ENCODE measurements at regions not wholly inside any gene's neighbourhood (a gene's known extent, or its start where the extent isn't known, plus 50 kb on each side); places are given as distances from the start of the nearest gene placed in this dataset.
A peak's percentile ranks its signal among the peaks of the same experiment; 100 is the strongest.

DNA sequence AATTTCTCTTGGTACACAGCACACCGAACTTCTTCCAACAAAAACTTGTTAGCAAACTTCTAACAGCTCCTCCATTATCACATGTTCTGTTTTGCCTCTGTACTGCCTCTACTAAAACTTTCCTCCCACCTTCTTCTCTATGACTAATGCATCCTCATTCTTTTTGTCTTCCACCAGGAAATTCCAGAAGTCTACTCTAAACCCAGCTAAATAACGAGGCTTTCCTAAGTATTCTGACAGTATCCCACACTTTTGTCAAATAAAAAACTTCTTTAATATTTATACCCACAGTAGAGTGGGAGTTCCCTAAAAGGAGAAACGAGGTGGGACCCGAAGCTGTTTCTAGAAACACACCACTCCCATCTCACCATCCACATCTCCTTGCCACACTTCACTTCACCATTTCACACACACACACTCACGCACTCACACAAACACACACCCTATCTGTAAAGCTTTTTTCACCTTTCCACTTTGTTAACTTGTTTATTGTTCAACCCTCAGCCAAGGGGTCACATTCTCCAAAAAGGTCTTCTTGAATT is 280.3 kb downstream of the ARAP2 start:
- H3K4me3 Mint-ChIP-seq, result no peak overlapping the region
- no peaks in the 10 kb centered on the region for H3K27me3 Mint-ChIP-seq
- no peaks in the 10 kb centered on the region for H3K4me1 Mint-ChIP-seq
- ATAC-seq, result no peak
- no peaks in the 10 kb centered on the region for H3K36me3 Mint-ChIP-seq
- no peaks in the 10 kb centered on the region for H3K9me3 Mint-ChIP-seq
- H3K27ac Mint-ChIP-seq, result no peak overlapping the region

DNA sequence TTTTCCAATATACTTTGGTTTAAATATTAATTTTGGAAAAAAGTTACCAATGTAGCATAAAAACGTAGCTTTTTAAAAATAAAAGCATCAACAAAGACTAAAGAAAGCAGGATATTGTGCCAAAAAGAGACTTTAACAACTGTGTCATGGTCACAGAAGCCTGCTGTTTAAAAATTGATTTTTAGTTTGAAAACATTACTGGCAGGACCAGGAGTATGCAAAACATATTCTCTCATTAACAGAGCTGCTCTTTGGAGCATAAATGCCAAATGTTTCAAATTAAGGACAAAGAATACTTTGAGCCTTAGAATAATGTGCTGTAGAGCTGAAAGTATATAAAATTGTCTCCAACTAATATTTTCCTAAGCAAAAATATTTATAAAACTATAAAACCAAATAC is 279.0 kb downstream of the ARAP2 start:
- Mint-ChIP-seq H3K36me3 (no peaks in the 10 kb centered on the region), H3K27ac (no peak overlapping the region), H3K4me3 (no peak overlapping the region), H3K9me3 (no peaks in the 10 kb centered on the region), H3K27me3 (no peaks in the 10 kb centered on the region), H3K4me1 (no peaks in the 10 kb centered on the region)
- ATAC-seq, result no peak

DNA sequence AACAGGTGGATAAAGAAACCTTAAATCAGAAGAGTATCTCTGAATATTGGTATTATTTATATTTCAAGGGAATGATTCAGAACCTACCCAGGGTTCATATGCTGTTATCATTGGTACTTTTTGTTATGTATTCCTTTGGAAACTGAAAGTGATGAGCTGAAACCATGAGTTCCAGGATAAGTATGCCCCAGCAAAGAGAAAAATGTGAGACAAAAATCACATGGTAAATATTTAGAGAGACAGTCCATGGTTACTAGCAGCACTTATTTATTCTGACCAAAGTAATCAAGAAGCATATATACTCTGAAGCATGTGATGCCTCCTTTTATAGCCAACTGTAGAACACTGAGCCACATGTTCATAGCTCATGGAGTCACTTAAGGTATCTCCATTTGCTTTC is 277.7 kb downstream of the ARAP2 start:
- no peak for ATAC-seq
- no peaks in the 10 kb centered on the region for H3K27me3 Mint-ChIP-seq
- H3K36me3 Mint-ChIP-seq, result no peaks in the 10 kb centered on the region
- no peak overlapping the region for H3K4me3 Mint-ChIP-seq
- H3K9me3 Mint-ChIP-seq, result no peaks in the 10 kb centered on the region
- no peaks in the 10 kb centered on the region for H3K4me1 Mint-ChIP-seq
- H3K27ac Mint-ChIP-seq, result no peak overlapping the region

DNA sequence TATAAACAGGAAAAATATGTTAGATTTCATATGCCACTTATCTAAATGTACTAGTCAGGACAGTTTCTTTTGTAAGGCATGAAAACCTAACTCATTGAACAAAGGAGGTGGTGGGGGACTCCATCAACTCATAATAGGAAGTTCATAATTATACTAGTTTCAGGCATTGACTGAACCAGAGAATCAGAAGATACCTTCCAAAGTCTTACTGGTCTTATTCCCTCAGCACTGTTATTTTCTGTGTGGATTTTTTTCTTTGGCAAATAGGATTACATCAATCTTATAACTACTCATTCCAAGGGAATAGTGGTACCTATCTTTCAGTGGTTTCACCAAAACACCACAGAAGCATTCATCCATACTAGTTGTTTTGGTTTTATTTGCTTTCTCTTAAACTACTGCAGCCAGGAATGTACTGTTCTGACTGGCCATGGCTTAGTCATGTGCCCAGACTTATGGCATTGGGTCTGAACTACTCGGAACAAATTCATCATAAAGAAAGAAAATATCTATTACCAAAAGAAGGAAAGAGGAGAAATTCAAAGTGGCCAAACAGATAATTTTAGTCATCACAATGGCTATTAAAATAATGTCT is 273.9 kb downstream of the ARAP2 start:
- H3K4me1 Mint-ChIP-seq, result no peaks in the 10 kb centered on the region
- ATAC-seq, result peak; percentile 43
- no peaks in the 10 kb centered on the region for H3K27me3 Mint-ChIP-seq
- no peaks in the 10 kb centered on the region for H3K9me3 Mint-ChIP-seq
- H3K27ac Mint-ChIP-seq, result no peak overlapping the region
- H3K4me3 Mint-ChIP-seq, result no peak overlapping the region
- H3K36me3 Mint-ChIP-seq, result no peaks in the 10 kb centered on the region

DNA sequence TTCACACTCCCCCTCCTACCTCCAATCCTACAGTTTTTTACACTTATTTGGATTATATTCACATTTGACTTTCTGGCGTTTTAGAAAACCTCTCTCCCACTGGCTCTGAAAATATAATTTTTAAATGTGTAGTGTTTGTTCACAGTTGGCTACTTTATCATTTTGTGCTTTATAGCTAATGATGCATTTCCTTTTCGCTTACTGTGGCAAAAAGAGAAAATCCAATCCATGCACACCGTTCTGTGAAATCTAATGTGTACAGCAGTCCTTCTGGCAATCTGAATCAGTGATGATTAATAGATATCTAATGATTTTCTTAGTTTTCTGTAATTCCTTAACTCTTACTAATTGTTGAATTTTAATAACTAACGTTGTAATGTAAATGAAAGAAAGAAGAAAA is 271.5 kb downstream of the ARAP2 start:
- Mint-ChIP-seq H3K4me1 (no peaks in the 10 kb centered on the region), H3K27ac (no peak overlapping the region), H3K36me3 (no peaks in the 10 kb centered on the region), H3K9me3 (no peaks in the 10 kb centered on the region), H3K27me3 (no peaks in the 10 kb centered on the region), H3K4me3 (no peak overlapping the region)
- no peak for ATAC-seq

DNA sequence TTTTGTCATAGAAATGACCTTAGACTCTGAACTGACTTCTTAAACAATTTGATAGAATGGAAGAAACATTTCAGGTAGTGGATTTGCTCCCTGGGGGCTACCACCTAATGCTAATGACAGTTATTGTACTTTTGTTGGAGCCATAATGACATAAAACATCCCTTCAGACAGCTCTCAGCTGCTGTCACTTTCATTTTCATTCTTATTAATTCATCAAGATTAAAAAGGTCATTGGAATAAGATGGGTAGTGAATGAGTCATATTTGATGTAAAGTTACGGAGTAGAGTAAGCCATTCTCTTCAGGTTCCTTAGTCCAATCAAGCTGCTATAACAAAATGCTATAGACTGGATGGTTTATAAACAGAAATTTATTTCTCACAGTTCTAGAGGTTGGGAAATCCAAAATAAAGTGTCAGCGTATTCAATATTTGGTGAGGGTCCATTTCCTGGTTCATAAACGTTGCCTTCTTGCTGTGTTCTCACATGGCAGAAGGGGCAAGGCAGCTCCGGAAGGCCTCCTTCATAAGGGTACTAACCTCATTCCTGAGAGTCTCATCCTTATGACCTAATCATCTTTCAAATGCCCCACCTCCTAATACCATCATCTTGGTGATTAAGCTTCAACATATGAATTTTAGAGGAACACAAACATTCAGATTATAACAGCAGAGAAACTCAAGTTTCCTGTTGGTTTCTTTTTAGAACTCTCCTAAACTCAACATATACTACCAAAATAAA is 268.5 kb downstream of the ARAP2 start:
- Mint-ChIP-seq H3K4me1 (no peaks in the 10 kb centered on the region), H3K36me3 (peaks cover 5% of the 10 kb centered on the region), H3K27ac (no peak overlapping the region), H3K4me3 (no peak overlapping the region), H3K27me3 (no peaks in the 10 kb centered on the region), H3K9me3 (no peaks in the 10 kb centered on the region)
- peak; percentile 61 for ATAC-seq

DNA sequence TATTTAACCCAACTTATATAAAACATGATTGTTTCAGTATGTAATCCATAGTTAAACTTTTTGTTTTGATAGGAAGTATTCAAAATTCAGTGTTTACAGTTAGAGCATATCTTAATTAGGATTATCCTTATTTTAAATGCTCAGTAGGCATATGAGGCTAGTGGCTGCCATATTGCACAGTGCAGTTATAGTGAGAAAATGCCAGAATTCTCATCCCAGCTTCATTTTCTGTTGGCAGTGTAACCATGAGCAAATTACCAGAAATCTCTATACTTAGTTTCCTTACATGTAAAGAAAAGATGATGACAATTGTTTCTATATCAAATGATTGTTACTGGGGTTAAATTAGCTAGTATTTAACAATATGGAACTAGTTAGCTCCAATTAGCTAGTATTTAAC is 265.8 kb downstream of the ARAP2 start:
- Mint-ChIP-seq H3K27me3 (no peaks in the 10 kb centered on the region), H3K4me3 (no peak overlapping the region), H3K4me1 (peaks cover 14% of the 10 kb centered on the region), H3K27ac (no peak overlapping the region), H3K9me3 (no peaks in the 10 kb centered on the region), H3K36me3 (peaks cover 11% of the 10 kb centered on the region)
- no peak for ATAC-seq

DNA sequence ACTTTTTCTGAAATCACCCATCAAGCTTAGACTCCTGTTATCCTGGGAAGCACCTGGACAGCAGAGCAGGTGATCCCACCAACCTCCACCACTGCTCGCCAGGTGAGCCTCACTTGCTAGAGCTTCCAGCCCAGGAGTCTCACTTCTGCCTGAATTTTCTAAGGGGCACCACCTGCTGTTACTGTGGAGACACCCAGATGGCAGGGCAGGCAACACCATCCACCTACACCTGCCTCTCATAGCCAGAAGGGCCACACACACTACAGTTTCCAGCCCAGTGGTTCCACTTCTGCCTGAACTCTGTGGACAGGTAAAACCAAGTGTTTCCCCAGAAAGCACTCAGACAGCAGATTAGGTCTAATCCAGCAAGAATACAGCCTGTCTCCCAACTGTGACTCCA is 262.0 kb downstream of the ARAP2 start:
- Mint-ChIP-seq H3K4me3 (no peak overlapping the region), H3K4me1 (peaks cover 14% of the 10 kb centered on the region), H3K36me3 (peaks cover 16% of the 10 kb centered on the region), H3K27ac (no peak overlapping the region), H3K9me3 (peaks cover 4% of the 10 kb centered on the region), H3K27me3 (no peaks in the 10 kb centered on the region)
- ATAC-seq, result no peak

DNA sequence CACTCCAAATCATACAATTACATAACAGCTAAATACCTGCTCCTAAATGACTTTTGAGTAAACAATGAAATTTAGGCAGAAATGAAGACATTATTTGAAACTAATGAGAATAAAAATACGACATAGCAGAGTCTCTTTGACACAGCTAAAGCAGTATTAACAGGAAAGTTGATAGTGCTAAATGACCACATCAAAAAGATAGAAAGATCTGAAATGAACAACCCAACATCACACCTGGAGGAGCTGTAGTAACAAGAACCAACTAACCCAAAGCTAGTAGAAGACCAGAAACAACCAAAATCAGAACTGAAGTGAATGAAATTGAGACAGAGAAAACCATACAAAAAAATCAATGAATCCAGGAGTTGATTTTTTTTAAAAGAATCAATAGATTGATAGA is 257.8 kb downstream of the ARAP2 start:
- Mint-ChIP-seq H3K9me3 (peaks cover 10% of the 10 kb centered on the region), H3K36me3 (peaks cover 18% of the 10 kb centered on the region), H3K27me3 (no peaks in the 10 kb centered on the region), H3K4me1 (peaks cover 9% of the 10 kb centered on the region), H3K27ac (no peak overlapping the region), H3K4me3 (no peak overlapping the region)
- ATAC-seq, result no peak

DNA sequence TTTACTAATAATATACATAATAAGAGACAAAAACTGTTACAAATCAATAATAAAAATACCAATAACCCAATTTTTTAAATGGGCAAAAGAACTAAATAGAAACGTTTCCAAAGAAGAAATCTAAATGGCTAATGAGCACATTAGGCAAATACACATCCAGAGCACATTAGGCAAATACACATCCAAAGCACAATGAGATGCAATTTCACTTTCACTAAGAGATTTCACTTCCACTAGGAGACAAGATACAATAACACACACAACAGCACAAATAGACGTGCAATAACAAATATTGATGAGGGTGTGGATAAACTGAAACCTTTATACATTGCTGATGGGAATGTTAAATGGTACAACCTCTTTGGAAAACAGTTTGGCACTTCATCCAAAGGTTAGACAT is 250.7 kb downstream of the ARAP2 start:
- Mint-ChIP-seq H3K27me3 (no peaks in the 10 kb centered on the region), H3K9me3 (no peaks in the 10 kb centered on the region), H3K36me3 (no peaks in the 10 kb centered on the region), H3K27ac (no peak overlapping the region), H3K4me1 (no peaks in the 10 kb centered on the region), H3K4me3 (no peak overlapping the region)
- no peak for ATAC-seq

DNA sequence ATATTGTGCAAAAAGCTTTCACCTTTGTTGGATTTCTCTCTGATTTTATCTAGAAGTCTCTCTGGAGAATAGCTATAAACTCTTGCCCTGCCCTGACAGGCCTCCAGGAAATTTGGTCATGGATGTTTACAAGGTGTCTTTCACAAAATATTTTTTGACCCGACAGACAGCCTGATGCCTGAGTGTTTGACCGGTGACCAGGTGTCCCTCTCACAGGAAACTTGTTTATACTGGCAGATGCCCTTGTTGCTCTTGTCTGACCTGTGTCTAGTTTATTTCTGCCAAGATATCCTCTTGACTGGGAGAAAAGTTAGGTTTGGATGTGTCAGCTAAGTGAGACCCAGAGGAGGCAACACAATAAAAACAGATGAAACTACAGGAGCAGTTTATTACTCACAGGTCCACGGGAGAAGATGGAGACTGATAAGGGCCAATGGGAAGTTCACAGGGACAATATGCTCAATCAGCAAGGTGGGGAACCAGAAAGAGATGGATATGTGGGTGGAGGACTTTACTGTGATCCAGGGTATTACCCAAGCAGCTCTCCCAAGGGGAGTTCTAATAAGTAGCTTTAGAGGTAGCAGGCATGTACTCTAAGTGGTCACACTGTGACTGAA is 243.3 kb downstream of the ARAP2 start:
- H3K27me3 Mint-ChIP-seq, result no peaks in the 10 kb centered on the region
- H3K4me3 Mint-ChIP-seq, result no peak overlapping the region

DNA sequence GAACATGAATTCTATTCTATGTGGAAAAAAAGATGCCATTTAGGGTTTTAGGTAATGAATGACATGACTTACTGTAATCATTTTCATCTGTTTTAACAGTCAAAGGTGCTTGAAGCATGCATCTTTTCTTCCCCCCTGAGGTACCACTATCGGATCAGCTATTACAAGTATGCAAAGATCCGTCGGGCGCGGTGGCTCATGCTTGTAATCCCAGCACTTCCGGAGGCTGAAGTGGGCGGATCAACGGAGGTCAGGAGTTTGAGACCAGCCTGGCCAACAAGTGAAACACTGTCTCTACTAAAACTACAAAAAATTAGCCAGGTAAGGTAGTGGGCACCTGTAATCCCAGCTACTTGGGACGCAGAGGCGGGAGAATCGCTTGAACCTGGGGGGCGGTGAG is 241.3 kb downstream of the ARAP2 start:
- H3K4me3 Mint-ChIP-seq, result no peak overlapping the region
- H3K4me1 Mint-ChIP-seq, result no peaks in the 10 kb centered on the region
- peaks cover 4% of the 10 kb centered on the region for H3K9me3 Mint-ChIP-seq
- no peak overlapping the region for H3K27ac Mint-ChIP-seq
- ATAC-seq, result no peak
- peaks cover 14% of the 10 kb centered on the region for H3K36me3 Mint-ChIP-seq
- no peaks in the 10 kb centered on the region for H3K27me3 Mint-ChIP-seq

More for the DNA sequence above, 243.3 kb downstream of the ARAP2 start:
- Mint-ChIP-seq H3K4me1 (no peaks in the 10 kb centered on the region), H3K27ac (no peak overlapping the region), H3K9me3 (peaks cover 4% of the 10 kb centered on the region), H3K36me3 (peaks cover 12% of the 10 kb centered on the region)
- no peak for ATAC-seq

DNA sequence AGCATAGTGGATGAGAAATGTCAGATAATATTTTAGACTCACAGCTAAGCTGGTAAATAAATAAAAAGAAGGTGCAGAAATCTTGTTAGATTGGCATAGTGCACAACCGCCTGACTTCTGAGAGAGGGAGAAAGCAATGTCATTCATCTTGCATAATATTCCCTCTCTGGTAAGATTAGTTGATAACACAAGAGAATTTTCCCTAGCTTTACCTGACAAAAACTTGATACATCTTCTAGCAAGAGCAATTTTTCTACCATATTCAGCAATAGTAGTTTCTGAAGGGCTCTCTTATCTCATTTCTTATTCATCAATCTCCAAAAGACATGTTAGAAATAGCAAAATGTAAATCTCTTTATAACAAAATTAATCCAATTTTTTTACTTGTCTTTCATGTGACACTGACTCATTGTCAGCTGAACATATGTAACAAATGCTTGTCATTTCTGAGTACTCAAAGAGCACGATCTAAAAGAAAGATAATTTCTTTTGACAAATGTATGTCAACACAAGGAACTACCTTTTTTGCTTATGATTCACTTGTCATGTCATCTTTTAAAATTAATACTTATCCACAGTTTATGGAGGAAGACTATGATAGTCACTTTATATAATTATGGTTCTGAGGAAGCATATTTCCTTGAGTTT is 240.0 kb downstream of the ARAP2 start:
- Mint-ChIP-seq H3K27ac (no peak overlapping the region), H3K36me3 (peaks cover 14% of the 10 kb centered on the region), H3K9me3 (peaks cover 4% of the 10 kb centered on the region), H3K4me1 (no peaks in the 10 kb centered on the region), H3K4me3 (no peak overlapping the region), H3K27me3 (no peaks in the 10 kb centered on the region)
- ATAC-seq, result no peak

DNA sequence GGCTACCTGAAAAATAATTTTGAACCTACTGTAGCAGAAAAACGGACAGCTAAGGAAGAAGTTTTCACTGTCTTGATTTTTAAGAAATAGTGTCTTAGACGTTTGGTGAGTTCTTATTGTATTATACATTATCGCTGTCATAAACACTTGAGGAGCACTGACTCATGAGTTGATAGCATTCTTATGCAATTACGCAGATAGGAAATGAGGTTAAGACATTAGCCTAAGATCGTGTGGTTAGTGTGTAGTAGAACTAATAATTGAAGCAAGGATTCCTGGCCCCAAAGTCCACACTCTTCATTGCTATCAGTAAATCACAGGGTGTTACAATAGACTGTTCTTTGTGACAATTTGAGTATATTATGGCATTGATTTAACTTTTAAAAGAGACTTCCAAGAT is 238.1 kb downstream of the ARAP2 start:
- peaks cover 10% of the 10 kb centered on the region for H3K36me3 Mint-ChIP-seq
- H3K4me1 Mint-ChIP-seq, result no peaks in the 10 kb centered on the region
- no peaks in the 10 kb centered on the region for H3K27me3 Mint-ChIP-seq
- ATAC-seq, result no peak
- H3K4me3 Mint-ChIP-seq, result no peak overlapping the region
- no peak overlapping the region for H3K27ac Mint-ChIP-seq
- peaks cover 1% of the 10 kb centered on the region for H3K9me3 Mint-ChIP-seq

DNA sequence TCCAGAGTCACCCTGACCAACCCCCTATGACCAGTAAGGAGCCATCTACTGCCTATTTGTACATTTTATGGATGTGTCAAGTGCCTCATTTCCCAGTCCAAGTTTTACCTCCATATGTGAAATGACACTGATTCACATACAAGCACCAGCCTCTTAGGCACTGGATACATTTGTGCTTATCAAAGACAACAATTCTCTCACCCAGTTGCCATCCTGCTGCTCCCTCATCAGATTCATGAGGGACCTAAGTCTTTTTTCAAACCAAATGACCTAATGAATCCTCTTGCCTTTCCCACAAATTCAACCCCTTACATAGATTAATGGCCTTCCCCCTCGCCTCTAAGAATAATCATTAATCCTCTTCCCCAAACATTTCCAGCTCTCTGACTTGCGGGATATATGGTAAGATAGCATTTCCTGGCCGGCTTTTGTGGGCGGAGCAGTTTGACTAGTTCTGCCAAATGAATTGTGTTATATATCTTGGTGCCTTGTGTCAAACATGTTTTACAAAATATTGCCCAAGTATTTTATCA is 233.9 kb downstream of the ARAP2 start:
- Mint-ChIP-seq H3K9me3 (no peaks in the 10 kb centered on the region), H3K27ac (no peak overlapping the region), H3K27me3 (no peaks in the 10 kb centered on the region), H3K4me3 (no peak overlapping the region), H3K36me3 (peaks cover 7% of the 10 kb centered on the region), H3K4me1 (no peaks in the 10 kb centered on the region)
- no peak for ATAC-seq

Measured in stimulated activated memory B cell treated with anti-CD40 and anti-IgM and Interleukin-4, amounts not matched to agents 10 μg/mL and 1 μg/mL and 100 μg/mL, for 72 hours (primary cell).